NCI-H1105 (cell line): ENCODE measurements at regions not wholly inside any gene's neighbourhood (a gene's known extent, or its start where the extent isn't known, plus 50 kb on each side); places are given as distances from the start of the nearest gene placed in this dataset.

Source experiments
- DNase-seq: peaks from one replicate; lab custom pipeline; 2025; lab: John Stamatoyannopoulos, UW

GRCh38 chr4:7127576-7127975 is 59.7 kb upstream of the GRPEL1 start:
- no peak for DNase-seq

- no peak for DNase-seq
These were observed 59.1 kb upstream of the GRPEL1 start for GRCh38 chr4:7126981-7127380.

GRCh38 chr4:7124689-7125442 is 57.0 kb upstream of the GRPEL1 start:
- peak; percentile 61 for DNase-seq

- DNase-seq = no peak
These were observed 54.2 kb upstream of the GRPEL1 start for GRCh38 chr4:7121866-7122653.

GRCh38 chr4:7121174-7121573 is 53.3 kb upstream of the GRPEL1 start:
- DNase-seq = no peak

- DNase-seq = no peak
These were observed 52.5 kb upstream of the GRPEL1 start for GRCh38 chr4:7120341-7120740.

- no peak for DNase-seq
These were observed 50.4 kb upstream of the GRPEL1 start for GRCh38 chr4:7118013-7118832.
